NCI-H2107 treated with DMSO at 0.1 percent for 48 hours (cell line): ENCODE measurements at regions not wholly inside any gene's neighbourhood (a gene's known extent, or its start where the extent isn't known, plus 50 kb on each side); places are given as distances from the start of the nearest gene placed in this dataset.

Experiments used
- DNase-seq: peaks from one replicate; lab custom pipeline; 2025; ENCODE audit not compliant: unreplicated experiment; lab: John Stamatoyannopoulos, UW

- no peak for DNase-seq
Observed at GRCh38 chr1:4268262-4268888, 368.3 kb upstream of the C1orf174 start.

- DNase-seq, result no peak
Observed at GRCh38 chr1:4268889-4269284, 368.8 kb upstream of the C1orf174 start.

- DNase-seq, result no peak
Observed at GRCh38 chr1:4269330-4269729, 369.3 kb upstream of the C1orf174 start.

- DNase-seq, result no peak
Observed at GRCh38 chr1:4269952-4270570, 370.0 kb upstream of the C1orf174 start.

- DNase-seq, result no peak
Observed at GRCh38 chr1:4270651-4271337, 370.7 kb upstream of the C1orf174 start.

GRCh38 chr1:4271338-4271998 lies 371.4 kb upstream of the C1orf174 start:
- no peak for DNase-seq

GRCh38 chr1:4272568-4272967 lies 372.5 kb upstream of the C1orf174 start:
- DNase-seq, result no peak

GRCh38 chr1:4273243-4273642 lies 373.2 kb upstream of the C1orf174 start:
- DNase-seq, result no peak

GRCh38 chr1:4273747-4274146 lies 373.7 kb upstream of the C1orf174 start:
- DNase-seq, result no peak

GRCh38 chr1:4275083-4275482 lies 375.0 kb upstream of the C1orf174 start:
- DNase-seq, result no peak

- DNase-seq, result no peak
Observed at GRCh38 chr1:4276238-4276637, 376.2 kb upstream of the C1orf174 start.

- DNase-seq, result no peak
Observed at GRCh38 chr1:4277598-4277997, 376.8 kb upstream of the AJAP1 start.

- DNase-seq, result no peak
Observed at GRCh38 chr1:4284976-4285375, 369.4 kb upstream of the AJAP1 start.

- no peak for DNase-seq
Observed at GRCh38 chr1:4292861-4293260, 361.5 kb upstream of the AJAP1 start.

- DNase-seq, result no peak
Observed at GRCh38 chr1:4298361-4299083, 355.9 kb upstream of the AJAP1 start.

- no peak for DNase-seq
Observed at GRCh38 chr1:4301007-4301406, 353.4 kb upstream of the AJAP1 start.

- DNase-seq, result no peak
Observed at GRCh38 chr1:4303303-4303702, 351.1 kb upstream of the AJAP1 start.

- no peak for DNase-seq
Observed at GRCh38 chr1:4305526-4306301, 348.7 kb upstream of the AJAP1 start.

- DNase-seq, result no peak
Observed at GRCh38 chr1:4306559-4307467, 347.6 kb upstream of the AJAP1 start.

- no peak for DNase-seq
Observed at GRCh38 chr1:4307468-4307845, 347.0 kb upstream of the AJAP1 start.
